Activated CD8-positive, alpha-beta T cell treated with anti-CD3 and anti-CD28 coated beads, Interleukin-2, amount 10 ng/mL, durations not matched to agents 7 days and 5 days (primary cell): ENCODE measurements at regions not wholly inside any gene's neighbourhood (a gene's known extent, or its start where the extent isn't known, plus 50 kb on each side); places are given as distances from the start of the nearest gene placed in this dataset.

Source experiments
- ATAC-seq: fragments of 150-1000 bp; cut with Tn5 transposase; one replicate; pipeline ENCODE4 v1.10.0; 2021; ENCODE audit warnings: moderate library complexity
- CTCF ChIA-PET: fragments of 350-600 bp; sonication (Branson Sonifier 250); formaldehyde crosslinking; loops from one replicate; lab custom pipeline; 2021; ENCODE audit warnings: antibody characterized with exemption; lab: Charles Lee
- POLR2A ChIA-PET: fragments of 350-600 bp; sonication (Branson Sonifier 250); formaldehyde crosslinking; loops from one replicate; lab custom pipeline; 2021; ENCODE audit warnings: antibody characterized with exemption; lab: Charles Lee
- DNase-seq: peaks from one replicate; pipeline ENCODE4 v3.0.0-alpha.2; 2020
- H3K27ac Mint-ChIP-seq: one replicate; pipeline ENCODE4 v1.8.0; 2021; ENCODE audit warnings: mild to moderate bottlenecking, mixed read lengths
- H3K27me3 Mint-ChIP-seq: one replicate; pipeline ENCODE4 v1.8.0; 2021; ENCODE audit warnings: low read depth, mixed read lengths
- H3K36me3 Mint-ChIP-seq: one replicate; pipeline ENCODE4 v1.8.0; 2021; ENCODE audit warnings: low read depth, mixed read lengths
- H3K4me1 Mint-ChIP-seq: one replicate; pipeline ENCODE4 v1.8.0; 2021; ENCODE audit warnings: low read depth, mixed read lengths
- H3K4me3 Mint-ChIP-seq: one replicate; pipeline ENCODE4 v1.8.0; 2021; ENCODE audit warnings: mild to moderate bottlenecking, mixed read lengths
- H3K9me3 Mint-ChIP-seq: one replicate; pipeline ENCODE4 v1.8.0; 2022; ENCODE audit warnings: mixed read lengths; ENCODE audit not compliant: insufficient read depth

GRCh38 chr3:191753196-191753595 lies 292.2 kb downstream of the PYDC2 start:
- no peak for ATAC-seq
- DNase-seq = no peak
- CTCF ChIA-PET = no interaction called here
- Mint-ChIP-seq H3K27ac (no peak overlapping the region), H3K4me1 (no peaks in the 10 kb centered on the region), H3K4me3 (no peak overlapping the region), H3K27me3 (no peaks in the 10 kb centered on the region), H3K9me3 (no peaks in the 10 kb centered on the region), H3K36me3 (no peaks in the 10 kb centered on the region)
- POLR2A ChIA-PET = no interaction called here

- ChIA-PET POLR2A (no interaction called here), CTCF (no interaction called here)
- Mint-ChIP-seq H3K4me1 (no peaks in the 10 kb centered on the region), H3K36me3 (no peaks in the 10 kb centered on the region), H3K27me3 (no peaks in the 10 kb centered on the region), H3K4me3 (no peak overlapping the region), H3K9me3 (peaks cover 6% of the 10 kb centered on the region), H3K27ac (no peak overlapping the region)
- DNase-seq (no peak), ATAC-seq (no peak)
Measured at GRCh38 chr3:191761906-191762305, 300.9 kb downstream of the PYDC2 start.

- ATAC-seq (no peak), DNase-seq (no peak)
- no peaks in the 10 kb centered on the region for H3K36me3 Mint-ChIP-seq
- H3K4me3 Mint-ChIP-seq = no peak overlapping the region
- H3K27ac Mint-ChIP-seq = no peak overlapping the region
- H3K4me1 Mint-ChIP-seq = no peaks in the 10 kb centered on the region
- H3K27me3 Mint-ChIP-seq = no peaks in the 10 kb centered on the region
- CTCF ChIA-PET = no interaction called here
- POLR2A ChIA-PET = no interaction called here
- H3K9me3 Mint-ChIP-seq = peaks cover 6% of the 10 kb centered on the region
Measured at GRCh38 chr3:191762323-191762960, 301.5 kb downstream of the PYDC2 start.

GRCh38 chr3:191768421-191768820 lies 307.5 kb downstream of the PYDC2 start:
- peaks cover 14% of the 10 kb centered on the region for H3K9me3 Mint-ChIP-seq
- H3K27ac Mint-ChIP-seq = no peak overlapping the region
- ChIA-PET POLR2A (no interaction called here), CTCF (no interaction called here)
- no peaks in the 10 kb centered on the region for H3K36me3 Mint-ChIP-seq
- DNase-seq = no peak
- H3K4me1 Mint-ChIP-seq = no peaks in the 10 kb centered on the region
- ATAC-seq = no peak
- H3K4me3 Mint-ChIP-seq = no peak overlapping the region
- H3K27me3 Mint-ChIP-seq = no peaks in the 10 kb centered on the region

- Mint-ChIP-seq H3K4me1 (no peaks in the 10 kb centered on the region), H3K27me3 (no peaks in the 10 kb centered on the region), H3K27ac (no peak overlapping the region), H3K9me3 (peaks cover 14% of the 10 kb centered on the region), H3K4me3 (no peak overlapping the region), H3K36me3 (no peaks in the 10 kb centered on the region)
- ATAC-seq = no peak
- ChIA-PET POLR2A (no interaction called here), CTCF (no interaction called here)
- no peak for DNase-seq
Measured at GRCh38 chr3:191770541-191770940, 309.6 kb downstream of the PYDC2 start.

- no peak overlapping the region for H3K4me3 Mint-ChIP-seq
- H3K27ac Mint-ChIP-seq = no peak overlapping the region
- POLR2A ChIA-PET = no interaction called here
Measured at GRCh38 chr3:191774485-191774884, 313.5 kb downstream of the PYDC2 start.

GRCh38 chr3:191775451-191776233 lies 314.7 kb downstream of the PYDC2 start:
- CTCF ChIA-PET = no interaction called here
- POLR2A ChIA-PET = no interaction called here
- Mint-ChIP-seq H3K4me1 (no peaks in the 10 kb centered on the region), H3K36me3 (no peaks in the 10 kb centered on the region), H3K27me3 (no peaks in the 10 kb centered on the region), H3K9me3 (no peaks in the 10 kb centered on the region), H3K4me3 (no peak overlapping the region), H3K27ac (no peak overlapping the region)
- no peak for ATAC-seq
- no peak for DNase-seq

More at GRCh38 chr3:191774485-191774884, 313.5 kb downstream of the PYDC2 start:
- Mint-ChIP-seq H3K36me3 (no peaks in the 10 kb centered on the region), H3K4me1 (no peaks in the 10 kb centered on the region), H3K9me3 (peaks cover 7% of the 10 kb centered on the region), H3K27me3 (no peaks in the 10 kb centered on the region)
- ATAC-seq (no peak), DNase-seq (no peak)
- CTCF ChIA-PET = no interaction called here

GRCh38 chr3:191781044-191781443 lies 320.1 kb downstream of the PYDC2 start:
- ChIA-PET CTCF (no interaction called here), POLR2A (no interaction called here)
- Mint-ChIP-seq H3K27ac (no peak overlapping the region), H3K4me1 (no peaks in the 10 kb centered on the region), H3K27me3 (no peaks in the 10 kb centered on the region), H3K36me3 (no peaks in the 10 kb centered on the region), H3K4me3 (no peak overlapping the region), H3K9me3 (peaks cover 6% of the 10 kb centered on the region)
- ATAC-seq (no peak), DNase-seq (no peak)

GRCh38 chr3:191783024-191783423 lies 322.1 kb downstream of the PYDC2 start:
- POLR2A ChIA-PET = no interaction called here
- peaks cover 8% of the 10 kb centered on the region for H3K9me3 Mint-ChIP-seq
- no peak for ATAC-seq
- H3K4me3 Mint-ChIP-seq = no peak overlapping the region
- no peaks in the 10 kb centered on the region for H3K36me3 Mint-ChIP-seq
- DNase-seq = no peak
- H3K27me3 Mint-ChIP-seq = no peaks in the 10 kb centered on the region
- H3K27ac Mint-ChIP-seq = no peak overlapping the region
- CTCF ChIA-PET = no interaction called here
- no peaks in the 10 kb centered on the region for H3K4me1 Mint-ChIP-seq

GRCh38 chr3:191790934-191791333 lies 330.0 kb downstream of the PYDC2 start:
- H3K4me3 Mint-ChIP-seq = no peak overlapping the region
- no peaks in the 10 kb centered on the region for H3K36me3 Mint-ChIP-seq
- H3K4me1 Mint-ChIP-seq = no peaks in the 10 kb centered on the region
- DNase-seq (no peak), ATAC-seq (no peak)
- no peaks in the 10 kb centered on the region for H3K27me3 Mint-ChIP-seq
- H3K9me3 Mint-ChIP-seq = peaks cover 12% of the 10 kb centered on the region
- ChIA-PET POLR2A (no interaction called here), CTCF (no interaction called here)
- no peak overlapping the region for H3K27ac Mint-ChIP-seq

GRCh38 chr3:191792580-191792979 lies 331.6 kb downstream of the PYDC2 start:
- ChIA-PET POLR2A (no interaction called here), CTCF (no interaction called here)
- Mint-ChIP-seq H3K4me3 (no peak overlapping the region), H3K9me3 (peaks cover 15% of the 10 kb centered on the region), H3K27me3 (no peaks in the 10 kb centered on the region), H3K4me1 (no peaks in the 10 kb centered on the region), H3K27ac (no peak overlapping the region), H3K36me3 (no peaks in the 10 kb centered on the region)
- ATAC-seq (no peak), DNase-seq (no peak)

GRCh38 chr3:191795196-191795595 lies 334.2 kb downstream of the PYDC2 start:
- DNase-seq (no peak), ATAC-seq (no peak)
- H3K36me3 Mint-ChIP-seq = no peaks in the 10 kb centered on the region
- no peaks in the 10 kb centered on the region for H3K27me3 Mint-ChIP-seq
- no peak overlapping the region for H3K4me3 Mint-ChIP-seq
- CTCF ChIA-PET = no interaction called here
- H3K27ac Mint-ChIP-seq = no peak overlapping the region
- peaks cover 20% of the 10 kb centered on the region for H3K9me3 Mint-ChIP-seq
- H3K4me1 Mint-ChIP-seq = no peaks in the 10 kb centered on the region
- POLR2A ChIA-PET = no interaction called here
